OCI-LY7 (cell line): ENCODE measurements at regions not wholly inside any gene's neighbourhood (a gene's known extent, or its start where the extent isn't known, plus 50 kb on each side); places are given as distances from the start of the nearest gene placed in this dataset.

Experiments used
- EZH2phosphoT487 ChIP-seq: fragments of 200-600 bp; sonication (generic); IDR thresholded peaks from 2 replicates; pipeline ENCODE4 v1.6.1; 2018; ENCODE audit warnings: low read depth, borderline replicate concordance, mild to moderate bottlenecking, mixed run types, antibody characterized with exemption, low read length, moderate library complexity, mixed read lengths
- TF ChIP-seq, protein P1 (sequence below): fragments of 200-600 bp; sonication (generic); conservative IDR thresholded peaks from 2 replicates; pipeline ENCODE4 v1.5.1; 2014; ENCODE audit warnings: mild to moderate bottlenecking, antibody characterized with exemption, low read length, moderate library complexity, mixed read lengths

GRCh38 chrX:9260603-9261002 is 204.3 kb upstream of the TBL1X start:
- TF ChIP-seq, protein P1, sequence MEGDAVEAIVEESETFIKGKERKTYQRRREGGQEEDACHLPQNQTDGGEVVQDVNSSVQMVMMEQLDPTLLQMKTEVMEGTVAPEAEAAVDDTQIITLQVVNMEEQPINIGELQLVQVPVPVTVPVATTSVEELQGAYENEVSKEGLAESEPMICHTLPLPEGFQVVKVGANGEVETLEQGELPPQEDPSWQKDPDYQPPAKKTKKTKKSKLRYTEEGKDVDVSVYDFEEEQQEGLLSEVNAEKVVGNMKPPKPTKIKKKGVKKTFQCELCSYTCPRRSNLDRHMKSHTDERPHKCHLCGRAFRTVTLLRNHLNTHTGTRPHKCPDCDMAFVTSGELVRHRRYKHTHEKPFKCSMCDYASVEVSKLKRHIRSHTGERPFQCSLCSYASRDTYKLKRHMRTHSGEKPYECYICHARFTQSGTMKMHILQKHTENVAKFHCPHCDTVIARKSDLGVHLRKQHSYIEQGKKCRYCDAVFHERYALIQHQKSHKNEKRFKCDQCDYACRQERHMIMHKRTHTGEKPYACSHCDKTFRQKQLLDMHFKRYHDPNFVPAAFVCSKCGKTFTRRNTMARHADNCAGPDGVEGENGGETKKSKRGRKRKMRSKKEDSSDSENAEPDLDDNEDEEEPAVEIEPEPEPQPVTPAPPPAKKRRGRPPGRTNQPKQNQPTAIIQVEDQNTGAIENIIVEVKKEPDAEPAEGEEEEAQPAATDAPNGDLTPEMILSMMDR = no peak
- no peak for TF ChIP-seq EZH2phosphoT487
